OCI-LY7 (cell line): ENCODE measurements at regions not wholly inside any gene's neighbourhood (a gene's known extent, or its start where the extent isn't known, plus 50 kb on each side); places are given as distances from the start of the nearest gene placed in this dataset.

Experiments used
- EZH2phosphoT487 ChIP-seq: fragments of 200-600 bp; sonication (generic); IDR thresholded peaks from 2 replicates; pipeline ENCODE4 v1.6.1; 2018; ENCODE audit warnings: low read depth, borderline replicate concordance, mild to moderate bottlenecking, mixed run types, antibody characterized with exemption, low read length, moderate library complexity, mixed read lengths
- TF ChIP-seq, protein P1 (sequence below): fragments of 200-600 bp; sonication (generic); conservative IDR thresholded peaks from 2 replicates; pipeline ENCODE4 v1.5.1; 2014; ENCODE audit warnings: mild to moderate bottlenecking, antibody characterized with exemption, low read length, moderate library complexity, mixed read lengths

DNA sequence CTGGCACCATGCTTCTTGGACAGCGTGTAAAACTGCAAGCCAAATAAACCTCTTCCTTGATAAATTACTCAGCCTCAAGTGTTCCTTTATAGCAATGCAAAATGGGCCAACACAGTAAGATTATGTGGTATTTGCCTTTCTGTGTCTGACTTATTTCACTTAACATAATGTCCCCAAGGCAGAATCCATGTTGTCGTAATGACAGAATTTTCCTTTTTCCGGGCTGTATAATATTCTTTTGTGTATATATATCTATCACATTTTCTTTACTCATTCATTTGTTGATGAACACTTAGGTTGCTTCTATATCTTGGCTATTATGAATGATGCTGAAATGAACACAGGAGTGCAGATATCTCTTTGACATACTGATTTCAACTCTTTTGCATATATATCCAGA is 209.1 kb upstream of the PTER start:
- TF ChIP-seq, protein P1, sequence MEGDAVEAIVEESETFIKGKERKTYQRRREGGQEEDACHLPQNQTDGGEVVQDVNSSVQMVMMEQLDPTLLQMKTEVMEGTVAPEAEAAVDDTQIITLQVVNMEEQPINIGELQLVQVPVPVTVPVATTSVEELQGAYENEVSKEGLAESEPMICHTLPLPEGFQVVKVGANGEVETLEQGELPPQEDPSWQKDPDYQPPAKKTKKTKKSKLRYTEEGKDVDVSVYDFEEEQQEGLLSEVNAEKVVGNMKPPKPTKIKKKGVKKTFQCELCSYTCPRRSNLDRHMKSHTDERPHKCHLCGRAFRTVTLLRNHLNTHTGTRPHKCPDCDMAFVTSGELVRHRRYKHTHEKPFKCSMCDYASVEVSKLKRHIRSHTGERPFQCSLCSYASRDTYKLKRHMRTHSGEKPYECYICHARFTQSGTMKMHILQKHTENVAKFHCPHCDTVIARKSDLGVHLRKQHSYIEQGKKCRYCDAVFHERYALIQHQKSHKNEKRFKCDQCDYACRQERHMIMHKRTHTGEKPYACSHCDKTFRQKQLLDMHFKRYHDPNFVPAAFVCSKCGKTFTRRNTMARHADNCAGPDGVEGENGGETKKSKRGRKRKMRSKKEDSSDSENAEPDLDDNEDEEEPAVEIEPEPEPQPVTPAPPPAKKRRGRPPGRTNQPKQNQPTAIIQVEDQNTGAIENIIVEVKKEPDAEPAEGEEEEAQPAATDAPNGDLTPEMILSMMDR: no peak
- TF ChIP-seq EZH2phosphoT487: no peak
